GM12878 (cell line): ENCODE measurements at regions not wholly inside any gene's neighbourhood (a gene's known extent, or its start where the extent isn't known, plus 50 kb on each side); places are given as distances from the start of the nearest gene placed in this dataset.

Source experiments
- ATAC-seq: fragments of 200-7000 bp; cut with Tn5 transposase; 3 replicates; pipeline ENCODE4 v1.9.1; 2020; ENCODE audit warnings: mild to moderate bottlenecking, moderate library complexity
- BruUV-seq: library from RNA; stranded (reverse); fragments of 400-500 nt; replicated peaks from 2 replicates; lab custom pipeline; 2021; lab: Mats Ljungman, UMichigan
- CTCF ChIA-PET: fragments of 300-600 bp; sonication (Branson Sonifier 250); formaldehyde crosslinking; extraction: SDS; loops from one replicate; lab custom pipeline; 2021; ENCODE audit warnings: inconsistent platforms; lab: Yijun Ruan, JAX
- POLR2A ChIA-PET: fragments of 350-600 bp; formaldehyde crosslinking; extraction: SDS; loops from one replicate; lab custom pipeline; 2021; ENCODE audit warnings: inconsistent platforms; lab: Charles Lee
- RAD21 ChIA-PET: fragments of 300-600 bp; sonication (Branson Sonifier 250); formaldehyde crosslinking; loops from one replicate; lab custom pipeline; 2023; ENCODE audit warnings: antibody characterized with exemption; ENCODE audit not compliant: unreplicated experiment; lab: Charles Lee
- SMC1A ChIA-PET: fragments of 300-600 bp; sonication (Branson Sonifier 250); formaldehyde crosslinking; loops from one replicate; lab custom pipeline; 2023; ENCODE audit not compliant: unreplicated experiment, uncharacterized antibody; lab: Charles Lee
- DNase-seq: peaks from one replicate; pipeline ENCODE4 v3.0.0-alpha.2; 2011; ENCODE audit warnings: low read depth, low spot score
- FAIRE-seq: peaks from 3 replicates; lab custom pipeline; 2011; peaks lifted over from hg19 to GRCh38; lab: Jason Lieb, UNC
- H2AFZ ChIP-seq: 2 replicates; pipeline ENCODE4 v1.6.0; 2011; ENCODE audit warnings: low read depth, low read length, control low read depth; ENCODE audit not compliant: control insufficient read depth
- H3K27ac ChIP-seq: 2 replicates; pipeline ENCODE4 v1.5.1; 2011; ENCODE audit warnings: control low read depth; ENCODE audit not compliant: control insufficient read depth, insufficient read depth
- H3K27me3 ChIP-seq, 2 experiments: replicated peaks in 1 of 2; 2 replicates each; pipeline versions ENCODE4 v1.6.0 to v1.6.1; 2011; ENCODE audit warnings: low read length in 1 of 2; ENCODE audit not compliant: control insufficient read depth in 2 of 2, insufficient read depth in 2 of 2
- H3K36me3 ChIP-seq, 2 experiments: 2 replicates each; pipeline ENCODE4 v1.5.1; 2011; ENCODE audit warnings: low read length in 1 of 2; ENCODE audit not compliant: control insufficient read depth in 2 of 2, insufficient read depth in 2 of 2
- H3K4me1 ChIP-seq: 2 replicates; pipeline ENCODE4 v1.6.1; 2011; ENCODE audit warnings: mild to moderate bottlenecking, low read length, moderate library complexity, mixed read lengths; ENCODE audit not compliant: control insufficient read depth, insufficient read depth
- H3K4me2 ChIP-seq: 2 replicates; pipeline ENCODE4 v1.6.0; 2011; ENCODE audit warnings: control low read depth; ENCODE audit not compliant: control insufficient read depth, insufficient read depth
- H3K4me3 ChIP-seq: fragments of 200-600 bp; sonication (generic); 2 replicates; pipeline ENCODE4 v1.5.1; 2016
- H3K79me2 ChIP-seq: 2 replicates; pipeline ENCODE4 v1.6.0; 2011; ENCODE audit warnings: low read length; ENCODE audit not compliant: control insufficient read depth, insufficient read depth
- H3K9ac ChIP-seq: 2 replicates; pipeline ENCODE4 v1.8.0; 2011; ENCODE audit warnings: low read length, control low read depth, mixed read lengths; ENCODE audit not compliant: control insufficient read depth, insufficient read depth
- H3K9me3 ChIP-seq: replicated peaks from 3 replicates; pipeline ENCODE4 v1.5.1; 2011; ENCODE audit warnings: mild to moderate bottlenecking, low read length; ENCODE audit not compliant: control insufficient read depth, insufficient read depth
- H4K20me1 ChIP-seq: 2 replicates; pipeline ENCODE4 v1.6.0; 2011; ENCODE audit not compliant: control insufficient read depth, insufficient read depth
- CHD1 ChIP-seq: IDR thresholded peaks from 2 replicates; pipeline ENCODE4 v1.6.1; 2012; ENCODE audit warnings: low read depth, low read length, improper control_type of control experiment
- CREM ChIP-seq: IDR thresholded peaks from 2 replicates; pipeline ENCODE4 v1.6.1; 2014; ENCODE audit warnings: antibody characterized with exemption, low read depth
- MEF2B ChIP-seq: fragments of 450-650 bp; IDR thresholded peaks from 2 replicates; pipeline ENCODE4 v1.6.1; 2018; ENCODE audit warnings: mild to moderate bottlenecking, moderate library complexity; ENCODE audit not compliant: partially characterized antibody, poor library complexity, severe bottlenecking
- NFYB ChIP-seq: IDR thresholded peaks from 2 replicates; pipeline ENCODE4 v1.6.1; 2011; ENCODE audit warnings: low read depth, mild to moderate bottlenecking, low read length, improper control_type of control experiment, moderate library complexity; ENCODE audit not compliant: insufficient read depth
- RUNX3 ChIP-seq: IDR thresholded peaks from 2 replicates; pipeline ENCODE4 v1.6.1; 2012; ENCODE audit warnings: low read length, inconsistent platforms
- SRF ChIP-seq, 2 experiments: IDR thresholded peaks; 2 replicates each; pipeline ENCODE4 v1.6.1; 2011; ENCODE audit warnings: low read depth in 2 of 2, low read length in 2 of 2, mild to moderate bottlenecking in 1 of 2, moderate library complexity in 1 of 2
- TCF3 ChIP-seq: IDR thresholded peaks from 2 replicates; pipeline ENCODE4 v1.6.1; 2012; ENCODE audit warnings: low read depth, mild to moderate bottlenecking, low read length, borderline replicate concordance; ENCODE audit not compliant: insufficient read depth
- YBX1 ChIP-seq: fragments of 450-650 bp; IDR thresholded peaks from 2 replicates; pipeline ENCODE4 v1.6.1; 2016; ENCODE audit warnings: antibody characterized with exemption
- ZSCAN29 ChIP-seq: fragments of 450-650 bp; IDR thresholded peaks from 2 replicates; pipeline ENCODE4 v1.6.1; 2017; ENCODE audit warnings: mild to moderate bottlenecking, moderate library complexity
- WGBS: methylation state at CpG from one replicate; pipeline ENCODE4 v1.1.6; 2016; ENCODE audit warnings: low lambda C conversion rate; ENCODE audit not compliant: insufficient replicate concordance, insufficient coverage; ENCODE audit errors: missing lambda C conversion rate; 5-methylcytosine and 5-hydroxymethylcytosine counted together
- in situ Hi-C: fragments of 300-500 bp; cut with MboI; formaldehyde crosslinking; loops from 9 replicates; pipeline ENCODE4 v1.14.3; 2018; ENCODE audit warnings: mixed read lengths
- intact Hi-C: fragments of 100-400 bp; cut with micrococcal nuclease; formaldehyde crosslinking; loops from one replicate; pipeline ENCODE4 v1.14.2; 2022; ENCODE audit not compliant: unreplicated experiment
- TF ChIP-seq, protein P1 (sequence below): IDR thresholded peaks from 2 replicates; pipeline ENCODE4 v1.6.1; 2012; ENCODE audit warnings: low read depth, low read length, improper control_type of control experiment

DNA sequence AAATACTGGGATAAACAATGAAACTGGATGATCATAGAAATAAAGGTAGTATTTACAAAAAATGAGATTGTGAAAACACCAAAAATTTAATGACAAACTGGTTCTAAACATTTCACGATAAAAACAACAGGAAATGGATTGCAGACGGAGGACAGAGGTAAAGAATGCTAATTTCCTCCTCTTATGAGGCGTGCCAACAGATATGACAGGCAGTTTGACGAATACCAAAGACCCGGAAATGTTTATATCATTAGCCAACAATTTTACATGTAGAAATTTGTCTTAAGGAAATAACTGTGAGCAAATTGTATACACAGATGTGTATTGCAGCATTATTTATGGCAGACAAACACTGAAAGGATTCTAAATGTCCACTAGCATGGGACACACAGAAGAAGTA lies 162.0 kb upstream of the MGMT start:
- no peak overlapping the region for H3K27ac ChIP-seq
- H3K4me2 ChIP-seq = no peak overlapping the region
- FAIRE-seq (no peak), ATAC-seq (no peak), DNase-seq (no peak)
- in situ Hi-C loops = no loop called here
- no peak overlapping the region for H2AFZ ChIP-seq
- H3K4me1 ChIP-seq = no peaks in the 10 kb centered on the region
- no peak overlapping the region for H3K9ac ChIP-seq
- no peaks in the 10 kb centered on the region for H3K27me3 ChIP-seq
- 11% methylated on average over 5 of the region's 5 CpGs for WGBS
- CTCF ChIA-PET = no interaction called here
- no peaks in the 10 kb centered on the region for H3K79me2 ChIP-seq
- H3K4me3 ChIP-seq = no peak overlapping the region
- H4K20me1 ChIP-seq = no peaks in the 10 kb centered on the region
- POLR2A ChIA-PET = no interaction called here
- H3K36me3 ChIP-seq = no peaks in the 10 kb centered on the region
- TF ChIP-seq, protein P1, sequence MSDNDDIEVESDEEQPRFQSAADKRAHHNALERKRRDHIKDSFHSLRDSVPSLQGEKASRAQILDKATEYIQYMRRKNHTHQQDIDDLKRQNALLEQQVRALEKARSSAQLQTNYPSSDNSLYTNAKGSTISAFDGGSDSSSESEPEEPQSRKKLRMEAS = no peak
- no peak for TF ChIP-seq CHD1
- TF ChIP-seq MEF2B = no peak
- SMC1A ChIA-PET = no interaction called here
- H3K9me3 ChIP-seq = no peaks in the 10 kb centered on the region
- RAD21 ChIA-PET = no interaction called here
- intact Hi-C loops = no loop called here
- BruUV-seq = no TSS peak

DNA sequence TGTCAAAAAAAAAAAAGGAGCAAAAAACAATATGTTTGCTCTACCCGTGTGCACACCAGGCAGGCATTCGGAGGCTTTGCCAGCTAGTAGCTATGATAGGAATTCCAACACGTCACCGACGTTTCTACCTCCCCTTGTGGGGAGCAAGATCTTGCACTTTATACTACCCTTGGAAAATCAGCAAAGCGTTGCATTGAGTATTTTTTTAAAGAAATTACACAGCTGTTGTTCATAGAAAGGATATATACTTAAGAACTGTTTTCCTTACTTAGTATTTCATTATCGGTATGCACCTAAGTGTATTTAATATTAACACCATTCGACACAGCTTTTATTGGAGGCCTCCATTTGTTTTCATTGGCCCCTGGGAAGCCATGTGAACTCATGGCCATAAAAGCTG lies 159.9 kb upstream of the MGMT start:
- ChIA-PET CTCF (no interaction called here), SMC1A (interaction anchor here (0.6 kb wide), 1 partner anchor 1991 kb away, joined by 3 read pairs; no protein-coding TSS in a partner anchor), POLR2A (no interaction called here), RAD21 (no interaction called here)
- 43% methylated on average over 8 of the region's 8 CpGs for WGBS
- H3K9ac ChIP-seq = no peak overlapping the region
- no peak overlapping the region for H3K4me2 ChIP-seq
- H3K36me3 ChIP-seq = no peaks in the 10 kb centered on the region
- no peaks in the 10 kb centered on the region for H3K79me2 ChIP-seq
- no peaks in the 10 kb centered on the region for H3K27me3 ChIP-seq
- in situ Hi-C loops = no loop called here
- H3K9me3 ChIP-seq = no peaks in the 10 kb centered on the region
- ATAC-seq (no peak), FAIRE-seq (no peak), DNase-seq (no peak)
- no peaks in the 10 kb centered on the region for H4K20me1 ChIP-seq
- no peak overlapping the region for H3K4me3 ChIP-seq
- BruUV-seq = no TSS peak
- H3K4me1 ChIP-seq = no peaks in the 10 kb centered on the region
- no peak overlapping the region for H3K27ac ChIP-seq
- TF ChIP-seq SRF (IDR thresholded peaks at IDR 0.05; ENCODE audit: low read depth in 2 of 2, low read length in 2 of 2) (no peak), CREM (no peak), RUNX3 (no peak), TCF3 (no peak), NFYB (no peak), YBX1 (no peak), ZSCAN29 (no peak)
- intact Hi-C loops = no loop called here
- H2AFZ ChIP-seq = no peak overlapping the region
